Neural progenitor cell (in vitro differentiated cells): ENCODE measurements at regions not wholly inside any gene's neighbourhood (a gene's known extent, or its start where the extent isn't known, plus 50 kb on each side); places are given as distances from the start of the nearest gene placed in this dataset.
A peak's percentile ranks its signal among the peaks of the same experiment; 100 is the strongest.

Experiments
- DNase-seq: peaks from one replicate; pipeline ENCODE4 v3.0.0-alpha.2; 2016; ENCODE audit warnings: low spot score
- H2AFZ ChIP-seq: fragments of 200-600 bp; sonication (generic); replicated peaks from 2 replicates; pipeline ENCODE4 v1.6.1; 2016; ENCODE audit warnings: antibody characterized with exemption
- H3F3A ChIP-seq: fragments of 200-600 bp; sonication (generic); 2 replicates; pipeline ENCODE4 v1.6.1; 2016; ENCODE audit warnings: antibody characterized with exemption, low read depth
- H3K27ac ChIP-seq: fragments of 200-600 bp; sonication (generic); 2 replicates; pipeline ENCODE4 v1.5.1; 2016; ENCODE audit warnings: mild to moderate bottlenecking
- H3K27me3 ChIP-seq: fragments of 200-600 bp; sonication (generic); 2 replicates; pipeline ENCODE4 v1.6.1; 2016; ENCODE audit warnings: mild to moderate bottlenecking, moderate library complexity
- H3K36me3 ChIP-seq: fragments of 200-600 bp; sonication (generic); 2 replicates; pipeline ENCODE4 v1.5.1; 2016
- H3K4me1 ChIP-seq: fragments of 200-600 bp; sonication (generic); 2 replicates; pipeline ENCODE4 v1.6.1; 2016; ENCODE audit warnings: mixed run types
- H3K4me2 ChIP-seq: fragments of 200-600 bp; sonication (generic); 2 replicates; pipeline ENCODE4 v1.6.1; 2016
- H3K4me3 ChIP-seq: fragments of 200-600 bp; sonication (generic); 2 replicates; pipeline ENCODE4 v1.5.1; 2016
- H3K79me2 ChIP-seq: fragments of 200-600 bp; sonication (generic); 2 replicates; pipeline ENCODE4 v1.6.1; 2016; ENCODE audit warnings: low read depth
- H3K9ac ChIP-seq: fragments of 200-600 bp; sonication (generic); 2 replicates; pipeline ENCODE4 v1.6.1; 2016
- H3K9me3 ChIP-seq: fragments of 200-600 bp; sonication (generic); 2 replicates; pipeline ENCODE4 v1.5.1; 2016; ENCODE audit warnings: low read depth
- H4K20me1 ChIP-seq: fragments of 200-600 bp; sonication (generic); 2 replicates; pipeline ENCODE4 v1.6.1; 2016; ENCODE audit warnings: low read depth
- H3K27ac Mint-ChIP-seq: 3 replicates; pipeline ENCODE4 v1.8.0; 2021; ENCODE audit warnings: mixed read lengths
- H3K27me3 Mint-ChIP-seq: 2 replicates; pipeline ENCODE4 v1.8.0; 2022; ENCODE audit warnings: low read depth, mild to moderate bottlenecking, inconsistent platforms, moderate library complexity, mixed read lengths; ENCODE audit not compliant: insufficient read depth
- H3K36me3 Mint-ChIP-seq: 3 replicates; pipeline ENCODE4 v1.8.0; 2021; ENCODE audit warnings: mixed read lengths
- H3K4me1 Mint-ChIP-seq: 3 replicates; pipeline ENCODE4 v1.8.0; 2021; ENCODE audit warnings: mixed read lengths
- H3K4me3 Mint-ChIP-seq: 3 replicates; pipeline ENCODE4 v1.8.0; 2021; ENCODE audit warnings: mild to moderate bottlenecking, moderate library complexity, mixed read lengths
- H3K9me3 Mint-ChIP-seq: 3 replicates; pipeline ENCODE4 v1.8.0; 2020; ENCODE audit warnings: mixed read lengths
- CTCF ChIP-seq: fragments of 200-600 bp; sonication (generic); IDR thresholded peaks from 2 replicates; pipeline ENCODE4 v1.5.1; 2017; ENCODE audit warnings: antibody characterized with exemption, mild to moderate bottlenecking
- EZH2 ChIP-seq: fragments of 200-600 bp; sonication (generic); IDR thresholded peaks from 2 replicates; pipeline ENCODE4 v1.6.1; 2017; ENCODE audit warnings: antibody characterized with exemption, mild to moderate bottlenecking, moderate library complexity
- EZH2phosphoT487 ChIP-seq: fragments of 200-600 bp; sonication (generic); IDR thresholded peaks from 2 replicates; pipeline ENCODE4 v1.6.1; 2017; ENCODE audit warnings: antibody characterized with exemption

GRCh38 chr13:106118050-106118449 lies 417.4 kb downstream of the EFNB2 start:
- no peaks in the 10 kb centered on the region for H3K27me3 ChIP-seq
- TF ChIP-seq EZH2 (no peak), EZH2phosphoT487 (no peak), CTCF (no peak)

GRCh38 chr13:106117640-106118039 lies 417.8 kb downstream of the EFNB2 start:
- Mint-ChIP-seq H3K36me3 (peaks cover 2% of the 10 kb centered on the region), H3K4me3 (no peak overlapping the region), H3K27me3 (peaks cover 5% of the 10 kb centered on the region), H3K9me3 (peaks cover 3% of the 10 kb centered on the region), H3K4me1 (peaks cover 22% of the 10 kb centered on the region), H3K27ac (no peak overlapping the region)
- H3K4me3 ChIP-seq: no peak overlapping the region
- H3K4me2 ChIP-seq: no peak overlapping the region
- no peaks in the 10 kb centered on the region for H3K27me3 ChIP-seq
- H4K20me1 ChIP-seq: no peaks in the 10 kb centered on the region
- no peak overlapping the region for H3K9ac ChIP-seq
- peaks cover 29% of the 10 kb centered on the region for H3K4me1 ChIP-seq
- no peaks in the 10 kb centered on the region for H3K79me2 ChIP-seq
- no peaks in the 10 kb centered on the region for H3K9me3 ChIP-seq
- H3K27ac ChIP-seq: no peak overlapping the region
- H3F3A ChIP-seq: no peaks in the 10 kb centered on the region
- no peak for DNase-seq
- no peaks in the 10 kb centered on the region for H3K36me3 ChIP-seq
- TF ChIP-seq CTCF (no peak), EZH2 (no peak), EZH2phosphoT487 (no peak)
- H2AFZ ChIP-seq: no peak overlapping the region

More at GRCh38 chr13:106118050-106118449, 417.4 kb downstream of the EFNB2 start:
- Histone ChIP-seq H3K79me2 (no peaks in the 10 kb centered on the region), H2AFZ (no peak overlapping the region), H3K4me2 (no peak overlapping the region), H3K36me3 (no peaks in the 10 kb centered on the region), H3K9ac (no peak overlapping the region), H3K9me3 (no peaks in the 10 kb centered on the region), H3K27ac (no peak overlapping the region), H3F3A (no peaks in the 10 kb centered on the region), H3K4me3 (no peak overlapping the region), H4K20me1 (no peaks in the 10 kb centered on the region), H3K4me1 (peaks cover 29% of the 10 kb centered on the region)
- peak overlapping the region; percentile 43 for H3K27ac Mint-ChIP-seq
- H3K36me3 Mint-ChIP-seq: peaks cover 2% of the 10 kb centered on the region
- peaks cover 22% of the 10 kb centered on the region for H3K4me1 Mint-ChIP-seq
- peaks cover 3% of the 10 kb centered on the region for H3K9me3 Mint-ChIP-seq
- H3K4me3 Mint-ChIP-seq: no peak overlapping the region
- DNase-seq: no peak
- peaks cover 5% of the 10 kb centered on the region for H3K27me3 Mint-ChIP-seq

DNA sequence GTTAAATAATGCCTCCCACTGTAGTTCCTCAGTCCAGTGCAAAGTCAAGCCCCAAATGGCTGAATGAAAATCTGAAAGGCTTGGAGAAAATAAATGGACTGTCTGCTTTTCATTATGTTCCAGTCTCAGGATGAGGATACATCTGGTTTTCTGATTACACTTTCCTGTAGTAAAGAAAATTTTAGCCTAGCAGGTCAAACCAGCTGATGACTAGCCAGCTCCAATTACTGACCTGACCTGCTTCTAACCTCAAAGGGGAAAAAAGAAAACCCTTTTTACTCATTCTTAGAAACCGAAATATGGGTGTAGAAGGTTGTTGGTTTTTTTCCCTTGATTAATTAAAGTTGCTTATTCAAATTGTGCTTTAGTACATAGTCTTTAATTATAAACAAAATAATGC lies 418.4 kb downstream of the EFNB2 start:
- H3K27ac Mint-ChIP-seq: no peak overlapping the region
- no peaks in the 10 kb centered on the region for H3K79me2 ChIP-seq
- TF ChIP-seq EZH2phosphoT487: no peak
- TF ChIP-seq EZH2: no peak
- no peak for TF ChIP-seq CTCF

More for the DNA sequence above, 418.4 kb downstream of the EFNB2 start:
- Mint-ChIP-seq H3K36me3 (peaks cover 2% of the 10 kb centered on the region), H3K27me3 (peaks cover 5% of the 10 kb centered on the region), H3K4me3 (no peak overlapping the region), H3K9me3 (peaks cover 3% of the 10 kb centered on the region), H3K4me1 (peaks cover 22% of the 10 kb centered on the region)
- Histone ChIP-seq H3K27ac (no peak overlapping the region), H3K9me3 (no peaks in the 10 kb centered on the region), H4K20me1 (no peaks in the 10 kb centered on the region), H3K27me3 (no peaks in the 10 kb centered on the region), H2AFZ (no peak overlapping the region), H3K36me3 (no peaks in the 10 kb centered on the region), H3K4me3 (no peak overlapping the region), H3F3A (no peaks in the 10 kb centered on the region), H3K4me1 (peaks cover 29% of the 10 kb centered on the region), H3K4me2 (no peak overlapping the region), H3K9ac (no peak overlapping the region)
- DNase-seq: no peak
